WERI-Rb-1 (cell line): ENCODE measurements at regions not wholly inside any gene's neighbourhood (a gene's known extent, or its start where the extent isn't known, plus 50 kb on each side); places are given as distances from the start of the nearest gene placed in this dataset.

Experiments used
- DNase-seq: peaks from one replicate; pipeline ENCODE4 v3.0.0-alpha.2; 2020
- H3K27ac ChIP-seq: fragments of 250-450 bp; sonication (Bioruptor Pico); 2 replicates; pipeline ENCODE4 v1.5.1; 2020; ENCODE audit warnings: mild to moderate bottlenecking, moderate library complexity
- H3K27me3 ChIP-seq: fragments of 250-450 bp; sonication (Bioruptor Pico); 2 replicates; pipeline ENCODE4 v1.5.1; 2021; ENCODE audit warnings: mild to moderate bottlenecking, low read depth, moderate library complexity; ENCODE audit not compliant: insufficient read depth, severe bottlenecking
- H3K36me3 ChIP-seq: fragments of 250-450 bp; sonication (Bioruptor Pico); 2 replicates; pipeline ENCODE4 v1.5.1; 2020; ENCODE audit warnings: mild to moderate bottlenecking, moderate library complexity
- H3K4me3 ChIP-seq: 2 replicates; pipeline ENCODE4 v1.5.1; 2011; ENCODE audit warnings: low read depth, mild to moderate bottlenecking, control low read depth, low read length
- H3K9me3 ChIP-seq: fragments of 250-450 bp; sonication (Bioruptor Pico); 2 replicates; pipeline ENCODE4 v1.5.1; 2021; ENCODE audit warnings: mild to moderate bottlenecking, moderate library complexity; ENCODE audit not compliant: severe bottlenecking
- CTCF ChIP-seq: IDR thresholded peaks from 2 replicates; pipeline ENCODE4 v1.5.1; 2011; ENCODE audit warnings: low read depth, mild to moderate bottlenecking, control low read depth, inconsistent platforms, low read length

- Histone ChIP-seq H3K4me3 (no peak overlapping the region), H3K27ac (no peak overlapping the region), H3K36me3 (no peaks in the 10 kb centered on the region), H3K9me3 (peaks cover 8% of the 10 kb centered on the region), H3K27me3 (no peaks in the 10 kb centered on the region)
- no peak for DNase-seq
- no peak for TF ChIP-seq CTCF
Observed at GRCh38 chr3:111480091-111480490, 61.9 kb upstream of the CD96 start.

GRCh38 chr3:111481551-111481950, 60.4 kb upstream of the CD96 start:
- Histone ChIP-seq H3K27ac (no peak overlapping the region), H3K27me3 (no peaks in the 10 kb centered on the region), H3K36me3 (no peaks in the 10 kb centered on the region), H3K9me3 (peaks cover 8% of the 10 kb centered on the region), H3K4me3 (no peak overlapping the region)
- no peak for DNase-seq
- TF ChIP-seq CTCF = no peak

GRCh38 chr3:111482574-111482973, 59.4 kb upstream of the CD96 start:
- Histone ChIP-seq H3K27ac (no peak overlapping the region), H3K27me3 (no peaks in the 10 kb centered on the region), H3K36me3 (no peaks in the 10 kb centered on the region), H3K9me3 (peaks cover 8% of the 10 kb centered on the region), H3K4me3 (no peak overlapping the region)
- no peak for TF ChIP-seq CTCF
- DNase-seq = no peak

- Histone ChIP-seq H3K36me3 (no peaks in the 10 kb centered on the region), H3K4me3 (no peak overlapping the region), H3K27me3 (no peaks in the 10 kb centered on the region), H3K9me3 (peaks cover 8% of the 10 kb centered on the region), H3K27ac (no peak overlapping the region)
- TF ChIP-seq CTCF = no peak
- no peak for DNase-seq
Observed at GRCh38 chr3:111485086-111485485, 56.9 kb upstream of the CD96 start.
